ENCODE measurements at regions not wholly inside any gene's neighbourhood (a gene's known extent, or its start where the extent isn't known, plus 50 kb on each side); places are given as distances from the start of the nearest gene placed in this dataset.

DNA sequence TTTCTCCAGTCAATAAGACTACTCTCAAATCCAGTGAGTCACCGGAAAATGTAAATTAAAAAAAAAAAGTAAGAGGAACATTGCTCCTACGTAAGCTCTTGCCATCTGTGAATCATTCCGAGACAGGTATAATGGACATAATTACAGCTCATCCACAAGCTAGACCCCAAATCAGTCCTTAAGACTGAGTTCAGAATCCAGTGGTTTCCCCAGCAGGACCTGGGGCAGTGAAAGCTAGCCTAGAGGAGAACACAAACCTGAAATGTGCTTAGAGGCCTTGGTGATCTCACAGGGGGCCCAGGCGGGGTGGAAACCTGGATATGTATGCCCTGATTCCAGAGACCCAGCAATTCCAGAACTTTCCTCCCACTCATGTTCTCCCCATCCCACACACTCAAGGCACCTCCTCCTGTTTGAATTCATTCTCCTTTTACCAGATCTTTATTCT is 132.0 kb downstream of the COPRS start:
- Histone ChIP-seq H3K27ac (no peak overlapping the region), H3K9me2 (ENCODE audit: insufficient read depth) (no peaks in the 10 kb centered on the region), H3K9ac (no peak overlapping the region), H3K79me2 (ENCODE audit: insufficient read depth) (no peaks in the 10 kb centered on the region), H3K4me3 (no peak overlapping the region), H2AFZ (no peak overlapping the region), H3K4me1 (ENCODE audit: insufficient read depth) (peaks cover 14% of the 10 kb centered on the region), H3K27me3 (replicated peaks; ENCODE audit: insufficient read depth) (no peaks in the 10 kb centered on the region), H3K36me3 (ENCODE audit: low read depth) (no peaks in the 10 kb centered on the region), H3F3A (ENCODE audit: insufficient read depth) (peaks cover 6% of the 10 kb centered on the region; the same call in 1 of the 2 replicates), H3K4me2 (ENCODE audit: unreplicated experiment) (no peak overlapping the region), H4K20me1 (ENCODE audit: insufficient read depth) (no peaks in the 10 kb centered on the region), H3K9me3 (ENCODE audit: low read depth) (no peaks in the 10 kb centered on the region)
- WGBS, 2 experiments (ENCODE audit: low coverage in 1 of 2, low lambda C conversion rate in 2 of 2, missing lambda C conversion rate in 2 of 2), result 75 to 83% methylated on average over 4 of the region's 4 CpGs
- DNase-seq, result no peak
- in situ Hi-C loops (cut with MboI), result no loop called here
- TF ChIP-seq EZH2 (IDR thresholded peaks at IDR 0.05; ENCODE audit: insufficient read depth, poor library complexity, severe bottlenecking), result no peak
- no peak for TF ChIP-seq EZH2phosphoT487 (IDR thresholded peaks at IDR 0.05; ENCODE audit: insufficient read depth, low read depth)

DNA sequence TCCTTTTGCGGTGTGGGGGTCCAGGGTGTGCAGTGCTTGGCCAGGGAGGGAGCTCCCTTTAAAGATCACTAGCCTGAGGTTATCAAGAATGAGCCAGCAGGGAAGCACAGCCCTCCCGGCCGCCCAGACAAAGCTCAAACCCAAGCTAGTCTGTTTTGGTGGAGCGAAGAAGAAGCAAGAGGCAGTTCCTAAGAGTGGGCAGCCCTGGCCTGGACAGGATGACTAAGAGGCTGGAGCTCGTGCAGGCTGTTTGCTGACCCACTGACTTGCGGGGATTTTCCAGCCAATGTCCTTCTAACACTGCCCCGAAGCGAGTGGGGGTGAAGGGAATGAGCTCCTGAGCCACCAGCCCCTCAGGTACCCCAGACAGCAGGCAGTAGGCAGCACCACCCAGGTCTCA is 134.4 kb downstream of the COPRS start:
- Histone ChIP-seq H3K9ac (no peak overlapping the region), H3K4me2 (ENCODE audit: unreplicated experiment) (no peak overlapping the region), H3K36me3 (ENCODE audit: low read depth) (no peaks in the 10 kb centered on the region), H3K9me2 (ENCODE audit: insufficient read depth) (no peaks in the 10 kb centered on the region), H2AFZ (no peak overlapping the region), H4K20me1 (ENCODE audit: insufficient read depth) (no peaks in the 10 kb centered on the region), H3K27ac (no peak overlapping the region), H3F3A (ENCODE audit: insufficient read depth) (peaks cover 9% of the 10 kb centered on the region; the same call in 1 of the 2 replicates), H3K9me3 (ENCODE audit: low read depth) (no peaks in the 10 kb centered on the region), H3K27me3 (replicated peaks; ENCODE audit: insufficient read depth) (no peaks in the 10 kb centered on the region), H3K79me2 (ENCODE audit: insufficient read depth) (no peaks in the 10 kb centered on the region), H3K4me1 (ENCODE audit: insufficient read depth) (peaks cover 22% of the 10 kb centered on the region), H3K4me3 (no peak overlapping the region)
- in situ Hi-C loops (cut with MboI), result no loop called here
- 86 to 87% methylated on average over 8 of the region's 8 CpGs for WGBS, 2 experiments (ENCODE audit: low coverage in 1 of 2, low lambda C conversion rate in 2 of 2, missing lambda C conversion rate in 2 of 2)
- no peak for DNase-seq
- no peak for TF ChIP-seq EZH2 (IDR thresholded peaks at IDR 0.05; ENCODE audit: insufficient read depth, poor library complexity, severe bottlenecking)
- TF ChIP-seq EZH2phosphoT487 (IDR thresholded peaks at IDR 0.05; ENCODE audit: insufficient read depth, low read depth), result no peak

DNA sequence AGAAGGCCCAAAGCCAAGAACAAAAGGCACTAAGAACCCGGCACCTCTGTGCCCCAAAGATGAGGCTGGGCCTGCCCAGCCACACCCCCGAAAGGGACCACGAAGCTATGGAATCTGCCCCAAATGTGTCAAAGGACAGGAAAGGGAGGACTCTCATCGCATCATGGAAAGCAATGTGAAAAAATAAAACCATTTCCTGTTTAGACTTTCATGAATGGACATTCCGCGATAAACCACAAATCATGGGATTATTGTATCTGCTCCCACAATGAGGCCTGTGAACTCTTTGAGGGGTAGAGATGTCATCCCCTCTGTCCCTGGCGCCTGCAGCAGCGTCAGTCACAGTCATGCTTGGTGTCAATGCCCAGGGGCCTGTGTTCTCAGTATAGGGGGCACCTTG is 135.0 kb downstream of the COPRS start:
- in situ Hi-C loops (cut with MboI), result no loop called here

DNA sequence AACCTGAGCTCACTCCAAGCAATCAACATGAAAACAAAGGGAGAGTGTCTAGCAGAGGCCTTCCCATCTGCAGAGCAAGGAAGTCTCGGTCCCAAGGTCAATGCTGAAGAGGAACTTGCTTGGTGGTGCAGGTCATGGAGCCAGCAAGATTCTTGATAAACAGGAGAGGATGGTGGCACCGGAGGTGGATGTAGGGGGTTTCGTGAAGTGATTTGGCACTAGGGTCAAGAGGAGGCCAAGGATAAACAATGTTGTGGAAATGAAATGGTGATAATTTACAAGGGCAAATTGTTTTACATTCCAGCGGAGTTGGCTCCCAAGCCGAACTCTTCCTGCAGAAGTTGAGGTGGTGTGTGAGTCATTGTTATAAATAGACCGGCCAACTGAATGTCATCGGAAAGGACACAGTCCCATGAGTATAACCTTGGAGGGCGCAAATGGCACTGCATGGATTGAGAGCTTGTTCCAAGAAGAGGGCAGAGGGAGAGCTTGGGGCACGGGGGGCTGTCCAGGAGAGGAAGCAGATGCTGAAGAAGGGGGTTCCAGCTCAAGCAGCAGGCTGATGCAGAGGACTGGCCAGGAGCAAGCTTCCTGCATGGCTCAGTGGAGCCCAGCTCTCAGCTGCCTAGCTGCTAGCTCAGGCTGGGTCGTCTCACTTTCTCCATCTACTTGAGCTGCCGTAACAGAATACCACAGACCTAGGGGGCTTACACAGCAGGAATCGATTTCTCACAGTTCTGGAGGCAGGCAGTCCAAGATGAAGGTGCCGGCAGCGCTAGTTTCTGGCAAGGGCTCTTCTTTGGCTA is 136.6 kb downstream of the COPRS start:
- H3K27ac ChIP-seq, result no peak overlapping the region
- H3K4me2 ChIP-seq (ENCODE audit: unreplicated experiment), result peak overlapping the region; percentile 15
- no peaks in the 10 kb centered on the region for H3K9me3 ChIP-seq (ENCODE audit: low read depth)
- H3K79me2 ChIP-seq (ENCODE audit: insufficient read depth), result no peaks in the 10 kb centered on the region
- H3K9me2 ChIP-seq (ENCODE audit: insufficient read depth), result no peaks in the 10 kb centered on the region
- TF ChIP-seq EZH2phosphoT487 (IDR thresholded peaks at IDR 0.05; ENCODE audit: insufficient read depth, low read depth) (no peak), EZH2 (IDR thresholded peaks at IDR 0.05; ENCODE audit: insufficient read depth, poor library complexity, severe bottlenecking) (no peak)
- H3K4me1 ChIP-seq (ENCODE audit: insufficient read depth), result peaks cover 22% of the 10 kb centered on the region
- no peaks in the 10 kb centered on the region for H3K36me3 ChIP-seq (ENCODE audit: low read depth)
- H3K9ac ChIP-seq, result no peak overlapping the region
- in situ Hi-C loops (cut with MboI), result no loop called here
- no peaks in the 10 kb centered on the region for H4K20me1 ChIP-seq (ENCODE audit: insufficient read depth)
- no peak overlapping the region for H2AFZ ChIP-seq
- peak; percentile 60 for DNase-seq
- no peaks in the 10 kb centered on the region for H3K27me3 ChIP-seq (replicated peaks; ENCODE audit: insufficient read depth)
- 68 to 75% methylated on average over 14 of the region's 14 CpGs for WGBS, 2 experiments (ENCODE audit: low coverage in 1 of 2, low lambda C conversion rate in 2 of 2, missing lambda C conversion rate in 2 of 2)
- H3K4me3 ChIP-seq, result no peak overlapping the region
- H3F3A ChIP-seq (ENCODE audit: insufficient read depth), result peaks cover 9% of the 10 kb centered on the region; the same call in 1 of the 2 replicates

More for the DNA sequence above, 135.0 kb downstream of the COPRS start:
- no peaks in the 10 kb centered on the region for H3K27me3 ChIP-seq (replicated peaks; ENCODE audit: insufficient read depth)
- no peaks in the 10 kb centered on the region for H3K9me3 ChIP-seq (ENCODE audit: low read depth)
- H3F3A ChIP-seq (ENCODE audit: insufficient read depth), result peaks cover 9% of the 10 kb centered on the region; the same call in 1 of the 2 replicates
- TF ChIP-seq EZH2phosphoT487 (IDR thresholded peaks at IDR 0.05; ENCODE audit: insufficient read depth, low read depth), result no peak
- TF ChIP-seq EZH2 (IDR thresholded peaks at IDR 0.05; ENCODE audit: insufficient read depth, poor library complexity, severe bottlenecking), result no peak
- H3K9ac ChIP-seq, result no peak overlapping the region
- H3K79me2 ChIP-seq (ENCODE audit: insufficient read depth), result no peaks in the 10 kb centered on the region
- no peaks in the 10 kb centered on the region for H3K36me3 ChIP-seq (ENCODE audit: low read depth)
- H3K4me2 ChIP-seq (ENCODE audit: unreplicated experiment), result no peak overlapping the region
- no peak overlapping the region for H3K27ac ChIP-seq
- 90 to 94% methylated on average over 8 of the region's 8 CpGs for WGBS, 2 experiments (ENCODE audit: low coverage in 1 of 2, low lambda C conversion rate in 2 of 2, missing lambda C conversion rate in 2 of 2)
- peaks cover 22% of the 10 kb centered on the region for H3K4me1 ChIP-seq (ENCODE audit: insufficient read depth)
- no peak overlapping the region for H3K4me3 ChIP-seq
- H3K9me2 ChIP-seq (ENCODE audit: insufficient read depth), result no peaks in the 10 kb centered on the region
- no peak overlapping the region for H2AFZ ChIP-seq
- no peaks in the 10 kb centered on the region for H4K20me1 ChIP-seq (ENCODE audit: insufficient read depth)
- peak; percentile 38 for DNase-seq
